ENCODE measurements at regions not wholly inside any gene's neighbourhood (a gene's known extent, or its start where the extent isn't known, plus 50 kb on each side); places are given as distances from the start of the nearest gene placed in this dataset.
"Not testable (repeated sequence)": the region's sequence is repeated elsewhere in the genome, so short reads cannot be mapped to it uniquely, and the experiment has no call there.

DNA sequence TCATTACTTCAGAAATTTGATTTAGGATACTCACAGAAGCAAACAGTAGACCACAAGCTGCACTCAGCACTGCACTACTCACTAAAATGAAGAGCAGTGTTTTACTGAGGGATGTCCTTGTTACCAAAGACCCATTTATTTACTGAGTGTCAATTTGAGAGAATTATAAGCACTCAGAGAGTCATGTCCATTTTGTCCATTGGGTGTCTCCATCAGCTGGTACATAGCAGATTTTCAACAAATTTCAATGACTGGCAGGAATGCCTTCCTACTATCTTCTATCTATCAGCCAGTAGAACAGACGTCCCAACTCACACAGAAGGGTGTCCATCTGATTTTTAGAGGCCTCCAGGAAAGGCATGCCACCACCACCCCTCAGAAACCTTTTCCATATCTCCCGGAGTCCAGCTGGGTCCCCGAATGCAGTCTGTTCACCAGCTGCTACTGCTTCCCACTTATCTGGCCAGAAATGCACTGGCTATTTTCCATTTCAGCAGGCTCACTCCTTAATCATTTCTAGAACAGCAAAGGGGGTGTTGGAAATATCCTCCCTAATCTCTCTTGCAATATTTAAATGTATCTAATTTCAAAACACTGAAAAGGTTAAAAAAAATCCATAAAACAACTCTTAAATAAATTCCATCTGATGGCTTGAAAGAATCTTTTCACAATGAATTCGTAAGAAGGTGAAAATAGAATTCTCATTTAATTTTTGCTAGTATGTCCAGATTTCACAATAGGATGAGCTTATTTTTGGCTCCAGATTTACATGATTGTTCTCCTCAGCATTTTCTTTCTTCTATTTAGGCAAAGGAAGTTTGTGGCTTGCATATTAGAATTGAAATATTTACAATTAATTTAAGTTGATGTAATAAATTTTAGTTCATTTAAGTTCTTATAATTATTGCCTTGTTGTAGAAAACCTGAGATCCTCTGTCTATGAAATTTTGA is 1164.0 kb upstream of the CELF2 start:
- Histone ChIP-seq H3K27me3 (no peaks in the 10 kb centered on the region), H3K9me3 (no peaks in the 10 kb centered on the region)
- no peak for DNase-seq

DNA sequence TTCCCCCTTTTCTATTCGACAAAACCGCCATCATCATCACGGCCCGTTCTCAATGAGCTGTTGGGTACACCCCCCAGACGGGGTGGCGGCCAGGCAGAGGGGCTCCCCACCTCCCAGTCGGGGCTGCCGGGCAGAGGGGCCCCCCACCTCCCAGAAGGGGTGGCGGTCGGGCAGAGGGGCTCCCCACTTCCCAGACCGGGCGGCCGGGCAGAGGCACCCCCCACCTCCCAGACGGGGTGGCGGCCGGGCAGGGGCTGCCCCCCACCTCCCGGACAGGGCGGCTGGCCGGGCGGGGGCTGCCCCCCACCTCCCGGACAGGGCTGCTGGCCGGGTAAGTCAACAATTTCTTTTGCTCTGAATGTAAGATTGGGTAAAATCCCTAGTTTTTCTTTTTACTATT is 1162.2 kb upstream of the CELF2 start:
- not testable (repeated sequence) for H3K36me3 ChIP-seq; H3K4me1 ChIP-seq; DNase-seq; H3K9me3 ChIP-seq; H3K4me3 ChIP-seq (ENCODE audit: low read depth, low read length); H3K27me3 ChIP-seq

More for the DNA sequence above, 1164.0 kb upstream of the CELF2 start:
- TF ChIP-seq, protein P1, sequence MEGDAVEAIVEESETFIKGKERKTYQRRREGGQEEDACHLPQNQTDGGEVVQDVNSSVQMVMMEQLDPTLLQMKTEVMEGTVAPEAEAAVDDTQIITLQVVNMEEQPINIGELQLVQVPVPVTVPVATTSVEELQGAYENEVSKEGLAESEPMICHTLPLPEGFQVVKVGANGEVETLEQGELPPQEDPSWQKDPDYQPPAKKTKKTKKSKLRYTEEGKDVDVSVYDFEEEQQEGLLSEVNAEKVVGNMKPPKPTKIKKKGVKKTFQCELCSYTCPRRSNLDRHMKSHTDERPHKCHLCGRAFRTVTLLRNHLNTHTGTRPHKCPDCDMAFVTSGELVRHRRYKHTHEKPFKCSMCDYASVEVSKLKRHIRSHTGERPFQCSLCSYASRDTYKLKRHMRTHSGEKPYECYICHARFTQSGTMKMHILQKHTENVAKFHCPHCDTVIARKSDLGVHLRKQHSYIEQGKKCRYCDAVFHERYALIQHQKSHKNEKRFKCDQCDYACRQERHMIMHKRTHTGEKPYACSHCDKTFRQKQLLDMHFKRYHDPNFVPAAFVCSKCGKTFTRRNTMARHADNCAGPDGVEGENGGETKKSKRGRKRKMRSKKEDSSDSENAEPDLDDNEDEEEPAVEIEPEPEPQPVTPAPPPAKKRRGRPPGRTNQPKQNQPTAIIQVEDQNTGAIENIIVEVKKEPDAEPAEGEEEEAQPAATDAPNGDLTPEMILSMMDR (IDR thresholded peaks at IDR 0.05; ENCODE audit: low read depth, low read length), result no peak
- H3K4me3 ChIP-seq (ENCODE audit: low read depth, low read length), result no peak overlapping the region
- no peaks in the 10 kb centered on the region for H3K36me3 ChIP-seq
- H3K4me1 ChIP-seq, result no peaks in the 10 kb centered on the region

DNA sequence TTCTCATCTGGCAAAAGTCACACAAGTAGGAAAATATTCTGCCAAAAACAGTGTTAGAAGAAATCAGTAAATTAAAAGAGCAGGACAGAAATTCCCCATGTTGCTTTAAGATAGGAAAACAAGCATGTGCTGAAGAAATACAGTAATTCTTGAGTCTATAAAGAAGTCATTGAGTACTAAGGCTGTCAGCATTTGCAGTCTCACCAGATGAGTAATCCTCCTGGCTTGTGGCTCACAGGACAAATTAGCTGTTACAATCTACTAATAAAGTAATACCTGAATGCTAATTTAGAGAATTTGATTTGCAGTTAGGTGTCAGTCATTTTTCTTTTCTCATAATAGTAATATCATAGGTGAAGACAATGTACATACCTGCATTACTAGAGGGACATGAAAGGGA is 1158.9 kb upstream of the CELF2 start:
- Histone ChIP-seq H3K36me3 (no peaks in the 10 kb centered on the region), H3K4me1 (no peaks in the 10 kb centered on the region), H3K27me3 (no peaks in the 10 kb centered on the region), H3K9me3 (no peaks in the 10 kb centered on the region), H3K4me3 (ENCODE audit: low read depth, low read length) (no peak overlapping the region)
- DNase-seq, result no peak
- TF ChIP-seq, protein P1 (IDR thresholded peaks at IDR 0.05; ENCODE audit: low read depth, low read length), result no peak

DNA sequence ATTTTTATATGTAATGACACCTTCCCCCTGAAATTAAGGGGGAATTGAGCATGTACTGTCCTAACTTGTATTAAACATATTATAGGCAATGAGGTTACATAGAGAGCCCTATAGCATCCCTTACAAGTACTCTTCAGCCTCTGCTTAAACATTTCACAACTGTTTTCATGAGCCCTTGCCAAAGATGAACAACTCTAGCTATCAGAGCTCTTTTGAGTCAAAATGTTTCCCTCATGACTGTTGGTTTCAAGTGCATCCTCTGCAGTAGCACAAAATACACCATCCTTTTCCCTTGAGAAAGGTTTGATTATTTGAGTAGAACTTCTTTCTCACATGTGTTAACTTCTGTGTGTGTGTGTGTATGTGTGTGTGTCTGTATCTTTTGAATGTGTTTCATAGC is 1157.6 kb upstream of the CELF2 start:
- no peak for DNase-seq
- H3K27me3 ChIP-seq, result no peaks in the 10 kb centered on the region
- no peaks in the 10 kb centered on the region for H3K4me1 ChIP-seq
- no peak overlapping the region for H3K4me3 ChIP-seq (ENCODE audit: low read depth, low read length)
- no peaks in the 10 kb centered on the region for H3K9me3 ChIP-seq
- TF ChIP-seq, protein P1 (IDR thresholded peaks at IDR 0.05; ENCODE audit: low read depth, low read length), result no peak
- H3K36me3 ChIP-seq, result no peaks in the 10 kb centered on the region

DNA sequence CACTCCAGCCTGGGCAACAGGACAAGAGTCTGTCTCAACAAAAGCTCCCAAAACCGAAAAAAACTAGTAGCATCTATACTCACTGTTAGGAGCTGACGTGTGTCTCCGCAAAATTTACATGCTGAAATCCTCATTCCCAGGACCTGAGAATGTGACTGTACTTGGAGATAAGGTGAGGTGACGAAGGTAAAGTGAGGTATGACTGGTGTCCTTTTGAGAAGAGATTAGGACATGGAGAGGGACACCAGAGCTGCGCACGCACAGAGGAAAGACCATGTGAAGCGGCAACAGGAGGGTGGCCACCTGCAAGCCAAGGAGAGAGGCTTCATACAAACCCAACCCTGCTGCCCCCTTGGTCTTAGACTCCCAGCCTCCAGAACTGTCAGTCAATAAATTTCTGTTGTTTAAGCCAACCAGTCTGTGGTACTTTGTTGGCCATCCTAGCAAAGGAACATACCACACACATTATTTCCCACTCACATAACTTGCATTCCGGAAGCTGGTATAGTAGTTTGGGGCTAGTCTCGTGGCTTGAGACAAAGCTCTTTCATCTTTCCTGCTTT is 1154.0 kb upstream of the CELF2 start:
- Histone ChIP-seq H3K9me3 (no peaks in the 10 kb centered on the region), H3K36me3 (no peaks in the 10 kb centered on the region), H3K27me3 (no peaks in the 10 kb centered on the region), H3K4me1 (no peaks in the 10 kb centered on the region), H3K4me3 (ENCODE audit: low read depth, low read length) (no peak overlapping the region)
- no peak for DNase-seq
- TF ChIP-seq, protein P1 (IDR thresholded peaks at IDR 0.05; ENCODE audit: low read depth, low read length), result no peak

DNA sequence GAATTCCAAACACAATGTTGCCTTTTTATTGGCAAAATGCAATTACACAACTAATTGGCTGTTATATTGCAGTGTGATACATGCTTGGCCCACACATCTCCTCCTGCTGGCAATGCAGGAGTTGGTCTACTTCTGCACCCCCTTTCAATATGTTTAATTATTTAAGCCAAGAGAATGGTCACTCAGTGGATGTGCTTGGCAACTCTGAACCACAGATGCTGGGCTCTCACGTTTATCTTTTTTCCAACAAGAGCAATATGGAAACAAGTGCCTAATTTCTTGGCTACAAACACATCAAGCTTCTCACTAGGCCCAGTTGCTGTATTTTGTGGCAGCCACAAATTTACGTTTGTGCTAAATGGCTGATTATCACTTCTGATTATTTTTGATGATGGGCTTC is 1149.2 kb upstream of the CELF2 start:
- no peaks in the 10 kb centered on the region for H3K27me3 ChIP-seq
- H3K36me3 ChIP-seq, result no peaks in the 10 kb centered on the region
- TF ChIP-seq, protein P1 (IDR thresholded peaks at IDR 0.05; ENCODE audit: low read depth, low read length), result no peak
- H3K9me3 ChIP-seq, result no peaks in the 10 kb centered on the region
- no peak overlapping the region for H3K4me3 ChIP-seq (ENCODE audit: low read depth, low read length)
- no peak for DNase-seq
- no peaks in the 10 kb centered on the region for H3K4me1 ChIP-seq
